ENCODE measurements at regions not wholly inside any gene's neighbourhood (a gene's known extent, or its start where the extent isn't known, plus 50 kb on each side); places are given as distances from the start of the nearest gene placed in this dataset.

DNA sequence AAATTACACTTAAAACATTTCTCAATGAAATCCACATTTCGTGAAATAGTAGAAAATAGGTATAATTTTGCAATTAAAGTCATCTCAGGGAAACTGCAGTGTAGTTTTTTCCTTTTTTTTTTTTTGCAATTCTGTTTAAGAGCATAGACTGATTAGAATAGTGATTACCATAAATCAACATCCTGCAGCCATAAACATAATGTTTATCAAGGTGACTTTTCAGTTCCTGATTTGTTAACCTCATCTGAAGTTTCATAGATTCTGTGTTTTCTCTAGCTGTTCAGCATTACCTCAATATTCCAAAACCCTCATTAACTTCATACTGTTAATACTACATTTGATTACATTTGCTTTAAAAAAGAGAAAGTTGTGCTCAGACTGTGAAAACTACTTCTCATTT is 286.3 kb upstream of the DACH1 start:
- H3K9me3 ChIP-seq (ENCODE audit: insufficient read depth, low read depth, low read length): no peaks in the 10 kb centered on the region
- H3K27ac ChIP-seq (ENCODE audit: low read depth, low read length): no peak overlapping the region
- H4K91ac ChIP-seq (ENCODE audit: low read depth, low read length): no peak overlapping the region
- H3K27me3 ChIP-seq (ENCODE audit: insufficient read depth, low read length): no peaks in the 10 kb centered on the region
- no peak overlapping the region for H3K23ac ChIP-seq (ENCODE audit: low read length)
- no CpG with 5 or more reads among the region's 1 CpG for WGBS (ENCODE audit: extremely low coverage, insufficient coverage, insufficient read length)
- H3K36me3 ChIP-seq (ENCODE audit: control insufficient read depth in 1 of 2, insufficient read depth in 2 of 2, low read length in 2 of 2): no peaks in the 10 kb centered on the region
- no peak overlapping the region for H2BK5ac ChIP-seq (ENCODE audit: low read depth, low read length, poor library complexity)
- no peak overlapping the region for H3K4me3 ChIP-seq (ENCODE audit: low read depth, low read length)
- no peaks in the 10 kb centered on the region for H3K79me2 ChIP-seq (ENCODE audit: control insufficient read depth, insufficient read depth, low read length, poor library complexity)
- no peak overlapping the region for H2AFZ ChIP-seq (ENCODE audit: insufficient read depth, low read length, poor library complexity)
- H3K79me1 ChIP-seq (ENCODE audit: low read length): peaks cover 6% of the 10 kb centered on the region
- H2BK12ac ChIP-seq (ENCODE audit: low read length): no peak overlapping the region
- no peak overlapping the region for H4K8ac ChIP-seq (ENCODE audit: low read depth, low read length)
- no peak overlapping the region for H3K4me2 ChIP-seq (ENCODE audit: low read length)
- no peak for DNase-seq
- no peak overlapping the region for H3K14ac ChIP-seq (ENCODE audit: low read length)
- H3K18ac ChIP-seq (ENCODE audit: low read length): no peak overlapping the region
- H2BK120ac ChIP-seq (ENCODE audit: insufficient read depth, low read length, poor library complexity): no peak overlapping the region
- no peak overlapping the region for H3K9ac ChIP-seq (ENCODE audit: low read length)
- no peak overlapping the region for H2AK5ac ChIP-seq (ENCODE audit: low read length)
- no peak overlapping the region for H4K12ac ChIP-seq (ENCODE audit: low read depth, low read length)
- no peak overlapping the region for H3K4ac ChIP-seq (ENCODE audit: low read depth, low read length)
- H3K4me1 ChIP-seq (ENCODE audit: control insufficient read depth in 1 of 2, insufficient read depth in 2 of 2, low read length in 2 of 2): peaks cover 0 to 6% of the 10 kb centered on the region in 2 experiments

DNA sequence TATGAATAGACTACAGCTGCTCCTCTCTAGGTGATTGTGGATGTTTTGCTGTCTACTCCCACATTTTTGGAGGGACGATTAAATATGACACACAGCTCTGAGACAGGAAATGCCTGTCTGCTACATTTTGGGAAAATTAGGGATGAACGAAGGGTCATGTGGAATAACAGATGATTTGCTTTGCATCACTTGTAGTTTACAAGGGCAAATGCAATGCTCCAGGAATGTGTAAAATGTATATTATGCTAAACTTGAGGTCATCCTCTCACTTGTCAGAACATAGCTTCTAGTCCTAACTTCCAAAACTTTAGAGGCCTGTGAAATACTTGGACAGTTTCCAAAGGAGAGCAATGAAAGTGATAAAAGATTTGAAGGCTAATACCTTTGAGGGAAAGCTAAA is 284.2 kb upstream of the DACH1 start:
- Histone ChIP-seq H3K4ac (ENCODE audit: low read depth, low read length) (no peak overlapping the region), H2BK120ac (ENCODE audit: insufficient read depth, low read length, poor library complexity) (no peak overlapping the region), H3K36me3 (ENCODE audit: control insufficient read depth in 1 of 2, insufficient read depth in 2 of 2, low read length in 2 of 2) (no peaks in the 10 kb centered on the region), H3K4me3 (ENCODE audit: low read depth, low read length) (no peak overlapping the region), H3K27ac (ENCODE audit: low read depth, low read length) (peak overlapping the region; percentile 48), H4K91ac (ENCODE audit: low read depth, low read length) (no peak overlapping the region), H2AFZ (ENCODE audit: insufficient read depth, low read length, poor library complexity) (no peak overlapping the region), H3K79me1 (ENCODE audit: low read length) (peaks cover 8% of the 10 kb centered on the region), H3K4me1 (ENCODE audit: control insufficient read depth in 1 of 2, insufficient read depth in 2 of 2, low read length in 2 of 2) (peaks cover 0 to 9% of the 10 kb centered on the region in 2 experiments), H3K27me3 (ENCODE audit: insufficient read depth, low read length) (no peaks in the 10 kb centered on the region), H3K9ac (ENCODE audit: low read length) (no peak overlapping the region), H3K18ac (ENCODE audit: low read length) (no peak overlapping the region), H4K12ac (ENCODE audit: low read depth, low read length) (no peak overlapping the region), H2AK5ac (ENCODE audit: low read length) (no peak overlapping the region), H4K8ac (ENCODE audit: low read depth, low read length) (no peak overlapping the region), H3K9me3 (ENCODE audit: insufficient read depth, low read depth, low read length) (no peaks in the 10 kb centered on the region), H3K79me2 (ENCODE audit: control insufficient read depth, insufficient read depth, low read length, poor library complexity) (no peaks in the 10 kb centered on the region), H3K4me2 (ENCODE audit: low read length) (peak overlapping the region; percentile 14), H2BK5ac (ENCODE audit: low read depth, low read length, poor library complexity) (no peak overlapping the region), H2BK12ac (ENCODE audit: low read length) (no peak overlapping the region), H3K23ac (ENCODE audit: low read length) (no peak overlapping the region), H3K14ac (ENCODE audit: low read length) (no peak overlapping the region)
- DNase-seq: peak in 1 of 2 donors; percentile 27
- no CpG with 5 or more reads among the region's 2 CpGs for WGBS (ENCODE audit: extremely low coverage, insufficient coverage, insufficient read length)

DNA sequence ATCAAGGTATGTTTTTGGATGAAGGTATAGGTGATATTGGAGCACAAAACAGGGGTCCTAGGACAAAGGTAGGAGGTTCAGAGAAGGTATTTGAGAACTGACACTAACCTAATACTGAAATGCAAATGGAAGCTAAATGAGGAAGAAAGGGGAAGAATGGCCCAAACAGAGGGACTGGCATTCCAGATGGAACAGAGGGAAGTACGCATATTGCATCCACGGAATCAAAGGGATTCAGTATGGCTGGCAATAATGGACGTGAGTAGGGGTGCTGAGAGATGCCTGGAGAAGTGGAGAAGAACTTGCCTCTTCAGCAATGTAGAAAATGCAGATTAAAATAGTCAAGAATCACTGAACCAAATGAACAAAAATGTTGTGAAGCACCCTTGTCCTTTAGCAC is 283.5 kb upstream of the DACH1 start:
- H3K9me3 ChIP-seq (ENCODE audit: insufficient read depth, low read depth, low read length): no peaks in the 10 kb centered on the region
- H2BK120ac ChIP-seq (ENCODE audit: insufficient read depth, low read length, poor library complexity): peak overlapping the region; percentile 88
- peak overlapping the region; percentile 21 for H3K27ac ChIP-seq (ENCODE audit: low read depth, low read length)
- no peak for DNase-seq
- H3K4ac ChIP-seq (ENCODE audit: low read depth, low read length): no peak overlapping the region
- peaks cover 8% of the 10 kb centered on the region for H3K79me1 ChIP-seq (ENCODE audit: low read length)
- no peaks in the 10 kb centered on the region for H3K79me2 ChIP-seq (ENCODE audit: control insufficient read depth, insufficient read depth, low read length, poor library complexity)
- peak overlapping the region; percentile 77 for H3K14ac ChIP-seq (ENCODE audit: low read length)
- H4K91ac ChIP-seq (ENCODE audit: low read depth, low read length): peak overlapping the region; percentile 75
- no peak overlapping the region for H3K9ac ChIP-seq (ENCODE audit: low read length)
- H2BK5ac ChIP-seq (ENCODE audit: low read depth, low read length, poor library complexity): peak overlapping the region; percentile 75
- no peak overlapping the region for H3K4me2 ChIP-seq (ENCODE audit: low read length)
- no peaks in the 10 kb centered on the region for H3K27me3 ChIP-seq (ENCODE audit: insufficient read depth, low read length)
- peak overlapping the region; percentile 95 for H2BK12ac ChIP-seq (ENCODE audit: low read length)
- H3K4me3 ChIP-seq (ENCODE audit: low read depth, low read length): no peak overlapping the region
- H4K12ac ChIP-seq (ENCODE audit: low read depth, low read length): no peak overlapping the region
- no CpG with 5 or more reads among the region's 3 CpGs for WGBS (ENCODE audit: extremely low coverage, insufficient coverage, insufficient read length)
- peak overlapping the region; percentile 79 for H2AK5ac ChIP-seq (ENCODE audit: low read length)
- no peak overlapping the region for H2AFZ ChIP-seq (ENCODE audit: insufficient read depth, low read length, poor library complexity)
- H4K8ac ChIP-seq (ENCODE audit: low read depth, low read length): peak overlapping the region; percentile 77
- no peak overlapping the region for H3K23ac ChIP-seq (ENCODE audit: low read length)
- peaks cover 0 to 9% of the 10 kb centered on the region in 2 experiments for H3K4me1 ChIP-seq (ENCODE audit: control insufficient read depth in 1 of 2, insufficient read depth in 2 of 2, low read length in 2 of 2)
- H3K36me3 ChIP-seq (ENCODE audit: control insufficient read depth in 1 of 2, insufficient read depth in 2 of 2, low read length in 2 of 2): no peaks in the 10 kb centered on the region
- H3K18ac ChIP-seq (ENCODE audit: low read length): no peak overlapping the region

GRCh38 chr13:72149701-72150100 is 282.7 kb upstream of the DACH1 start:
- Histone ChIP-seq H4K91ac (ENCODE audit: low read depth, low read length) (no peak overlapping the region), H3K9ac (ENCODE audit: low read length) (no peak overlapping the region), H3K4ac (ENCODE audit: low read depth, low read length) (no peak overlapping the region), H3K27ac (ENCODE audit: low read depth, low read length) (no peak overlapping the region), H3K9me3 (ENCODE audit: insufficient read depth, low read depth, low read length) (no peaks in the 10 kb centered on the region), H3K14ac (ENCODE audit: low read length) (no peak overlapping the region), H3K4me3 (ENCODE audit: low read depth, low read length) (no peak overlapping the region), H3K4me2 (ENCODE audit: low read length) (no peak overlapping the region), H3K18ac (ENCODE audit: low read length) (no peak overlapping the region), H2AFZ (ENCODE audit: insufficient read depth, low read length, poor library complexity) (no peak overlapping the region), H3K79me2 (ENCODE audit: control insufficient read depth, insufficient read depth, low read length, poor library complexity) (no peaks in the 10 kb centered on the region), H3K36me3 (ENCODE audit: control insufficient read depth in 1 of 2, insufficient read depth in 2 of 2, low read length in 2 of 2) (no peaks in the 10 kb centered on the region), H3K27me3 (ENCODE audit: insufficient read depth, low read length) (no peaks in the 10 kb centered on the region), H3K23ac (ENCODE audit: low read length) (no peak overlapping the region), H4K8ac (ENCODE audit: low read depth, low read length) (no peak overlapping the region), H3K4me1 (ENCODE audit: control insufficient read depth in 1 of 2, insufficient read depth in 2 of 2, low read length in 2 of 2) (peaks cover 0 to 9% of the 10 kb centered on the region in 2 experiments), H2BK5ac (ENCODE audit: low read depth, low read length, poor library complexity) (no peak overlapping the region), H3K79me1 (ENCODE audit: low read length) (peaks cover 8% of the 10 kb centered on the region), H2BK120ac (ENCODE audit: insufficient read depth, low read length, poor library complexity) (no peak overlapping the region), H4K12ac (ENCODE audit: low read depth, low read length) (no peak overlapping the region), H2BK12ac (ENCODE audit: low read length) (no peak overlapping the region), H2AK5ac (ENCODE audit: low read length) (no peak overlapping the region)
- DNase-seq: no peak
